Type B pancreatic cell (in vitro differentiated cells): ENCODE measurements at regions not wholly inside any gene's neighbourhood (a gene's known extent, or its start where the extent isn't known, plus 50 kb on each side); places are given as distances from the start of the nearest gene placed in this dataset.
A peak's percentile ranks its signal among the peaks of the same experiment; 100 is the strongest.

Experiments
- DNase-seq: peaks from one replicate; pipeline ENCODE4 v3.0.0; 2021; ENCODE audit warnings: mixed read lengths; ENCODE audit not compliant: unreplicated experiment; ENCODE audit errors: extremely low spot score
- H3K27ac Mint-ChIP-seq: 2 replicates; pipeline ENCODE4 v1.8.0; 2021; ENCODE audit warnings: mild to moderate bottlenecking, mixed read lengths
- H3K27me3 Mint-ChIP-seq: 2 replicates; pipeline ENCODE4 v1.8.0; 2021; ENCODE audit warnings: mixed read lengths
- H3K36me3 Mint-ChIP-seq: 2 replicates; pipeline ENCODE4 v1.8.0; 2021; ENCODE audit warnings: mixed read lengths
- H3K4me1 Mint-ChIP-seq: one replicate; pipeline ENCODE4 v1.8.0; 2021; ENCODE audit warnings: mixed read lengths; ENCODE audit not compliant: unreplicated experiment
- H3K4me3 Mint-ChIP-seq: 2 replicates; pipeline ENCODE4 v1.8.0; 2021; ENCODE audit warnings: mild to moderate bottlenecking, mixed read lengths
- H3K9me3 Mint-ChIP-seq: 2 replicates; pipeline ENCODE4 v1.8.0; 2021; ENCODE audit warnings: mixed read lengths
- CTCF ChIP-seq: fragments of 200-600 bp; sonication (generic); conservative IDR thresholded peaks from 2 replicates; pipeline ENCODE4 v1.5.0; 2021; ENCODE audit warnings: antibody characterized with exemption, mild to moderate bottlenecking

GRCh38 chr10:29859521-29860130 is 199.8 kb downstream of the JCAD start:
- H3K36me3 Mint-ChIP-seq, result peaks cover 4% of the 10 kb centered on the region
- H3K4me1 Mint-ChIP-seq, result peaks cover 43% of the 10 kb centered on the region
- TF ChIP-seq CTCF, result no peak

GRCh38 chr10:29858702-29859267 is 200.6 kb downstream of the JCAD start:
- peaks cover 43% of the 10 kb centered on the region for H3K4me1 Mint-ChIP-seq
- H3K9me3 Mint-ChIP-seq, result peaks cover 9% of the 10 kb centered on the region
- peak overlapping the region; percentile 74 for H3K4me3 Mint-ChIP-seq
- peak overlapping the region; percentile 90 for H3K27ac Mint-ChIP-seq
- DNase-seq, result no peak
- peak; percentile 15 for TF ChIP-seq CTCF
- no peaks in the 10 kb centered on the region for H3K27me3 Mint-ChIP-seq
- peaks cover 4% of the 10 kb centered on the region for H3K36me3 Mint-ChIP-seq

More at GRCh38 chr10:29859521-29860130, 199.8 kb downstream of the JCAD start:
- H3K27ac Mint-ChIP-seq, result peak overlapping the region; percentile 90
- peaks cover 9% of the 10 kb centered on the region for H3K9me3 Mint-ChIP-seq
- peak overlapping the region; percentile 28 for H3K4me3 Mint-ChIP-seq
- no peak for DNase-seq
- no peaks in the 10 kb centered on the region for H3K27me3 Mint-ChIP-seq

DNA sequence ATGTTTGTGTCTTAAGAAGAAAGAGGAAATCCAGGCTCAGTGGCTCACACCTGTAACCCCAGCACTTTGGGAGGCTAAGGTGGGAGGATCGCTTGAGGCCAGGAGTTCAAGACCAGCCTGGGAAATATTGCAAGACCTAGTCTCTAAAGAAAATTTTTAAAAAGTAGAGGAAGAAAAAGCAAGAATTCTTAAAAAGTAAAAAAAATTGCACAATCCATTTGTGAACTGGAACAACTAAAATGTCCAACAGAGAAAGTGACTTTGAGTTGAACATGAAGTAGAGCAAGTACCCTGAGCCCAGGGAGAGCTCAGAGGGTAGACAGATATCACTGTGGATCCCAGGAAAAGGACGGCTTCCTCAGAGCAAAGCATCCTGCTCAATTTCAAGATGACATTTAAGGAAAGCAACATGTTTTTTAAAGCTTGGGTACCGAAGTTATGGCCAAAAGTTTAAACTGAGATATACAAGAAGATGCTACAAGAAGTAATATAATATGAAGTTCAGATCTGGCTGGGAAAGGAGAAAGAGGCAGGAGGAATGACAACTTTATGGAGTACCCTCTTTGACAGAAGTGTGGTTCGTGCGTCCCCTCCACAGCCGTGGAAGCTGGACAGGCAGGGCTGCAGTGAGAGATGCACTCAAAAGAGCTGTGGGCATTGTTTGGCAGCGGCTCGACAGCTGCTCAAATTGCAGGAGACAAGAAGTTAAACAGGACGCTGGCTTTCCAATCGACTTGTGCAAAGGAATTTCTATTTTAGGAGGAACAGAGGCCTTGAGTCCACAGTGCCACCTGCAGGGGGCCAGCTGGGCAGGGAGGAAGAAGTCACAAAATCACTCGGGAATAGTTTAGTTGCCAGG is 201.3 kb downstream of the JCAD start:
- Mint-ChIP-seq H3K4me3 (peak overlapping the region; percentile 74), H3K9me3 (peaks cover 9% of the 10 kb centered on the region), H3K27me3 (no peaks in the 10 kb centered on the region), H3K27ac (peak overlapping the region; percentile 76), H3K36me3 (peaks cover 4% of the 10 kb centered on the region), H3K4me1 (peaks cover 42% of the 10 kb centered on the region)
- DNase-seq, result no peak
- TF ChIP-seq CTCF, result peak; percentile 73

- TF ChIP-seq CTCF, result no peak
- no peak overlapping the region for H3K4me3 Mint-ChIP-seq
- H3K4me1 Mint-ChIP-seq, result peaks cover 31% of the 10 kb centered on the region
- no peak overlapping the region for H3K27ac Mint-ChIP-seq
- H3K27me3 Mint-ChIP-seq, result no peaks in the 10 kb centered on the region
- peaks cover 4% of the 10 kb centered on the region for H3K36me3 Mint-ChIP-seq
- no peak for DNase-seq
- peaks cover 5% of the 10 kb centered on the region for H3K9me3 Mint-ChIP-seq
Observed at GRCh38 chr10:29856295-29856694, 203.1 kb downstream of the JCAD start.

DNA sequence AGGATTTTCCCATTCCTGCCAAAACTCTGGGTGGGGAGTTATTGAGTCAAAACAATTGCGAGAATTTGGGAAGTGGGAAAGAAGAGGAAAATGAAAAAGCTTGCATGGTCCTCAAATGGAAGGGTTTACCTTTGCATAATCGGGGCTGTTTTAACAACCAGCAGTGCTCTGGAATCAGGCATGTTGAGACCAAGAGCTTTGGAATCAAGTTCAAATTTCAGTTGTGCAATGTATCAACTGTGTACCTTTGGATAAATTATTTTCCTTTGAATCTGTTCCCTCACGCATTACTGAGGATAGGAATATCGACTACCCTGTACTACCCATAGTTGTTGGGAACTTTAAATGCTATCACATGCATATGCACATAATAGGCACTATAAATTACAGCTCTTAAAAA is 205.5 kb downstream of the JCAD start:
- no peaks in the 10 kb centered on the region for H3K27me3 Mint-ChIP-seq
- no peak overlapping the region for H3K4me3 Mint-ChIP-seq
- DNase-seq, result no peak
- TF ChIP-seq CTCF, result no peak
- H3K27ac Mint-ChIP-seq, result no peak overlapping the region
- H3K4me1 Mint-ChIP-seq, result peaks cover 33% of the 10 kb centered on the region
- peaks cover 9% of the 10 kb centered on the region for H3K9me3 Mint-ChIP-seq
- H3K36me3 Mint-ChIP-seq, result peaks cover 4% of the 10 kb centered on the region
